IMR-90 (cell line): ENCODE measurements at regions not wholly inside any gene's neighbourhood (a gene's known extent, or its start where the extent isn't known, plus 50 kb on each side); places are given as distances from the start of the nearest gene placed in this dataset.

ENCODE experiments used
- ATAC-seq: fragments of 200-7000 bp; cut with Tn5 transposase; 2 replicates; pipeline ENCODE4 v1.9.1; 2020; ENCODE audit warnings: low read depth, mild to moderate bottlenecking, moderate library complexity
- BruUV-seq: library from RNA; stranded (reverse); fragments of 400-500 nt; replicated peaks from 2 replicates; lab custom pipeline; 2021; lab: Mats Ljungman, UMichigan
- CTCF ChIA-PET: fragments of 300-600 bp; formaldehyde crosslinking; extraction: SDS; loops from one replicate; lab custom pipeline; 2021; ENCODE audit warnings: antibody characterized with exemption; lab: Yijun Ruan, JAX
- POLR2A ChIA-PET: fragments of 300-600 bp; sonication (Branson Sonifier 250); formaldehyde crosslinking; loops from one replicate; lab custom pipeline; 2022; ENCODE audit warnings: antibody characterized with exemption; ENCODE audit not compliant: unreplicated experiment; lab: Charles Lee
- DNase-seq: peaks from one replicate; pipeline ENCODE4 v3.0.0; 2013
- H2AFZ ChIP-seq: replicated peaks from 2 replicates; pipeline ENCODE3; 2013; ENCODE audit warnings: low read length, mild to moderate bottlenecking; ENCODE audit not compliant: poor library complexity
- H2AK5ac ChIP-seq: 2 replicates; pipeline ENCODE4 v1.6.1; 2013; ENCODE audit warnings: low read depth, low read length, inconsistent platforms
- H2AK9ac ChIP-seq: replicated peaks from 2 replicates; pipeline ENCODE3; 2013; ENCODE audit warnings: mild to moderate bottlenecking, low read depth, low read length, moderate library complexity; ENCODE audit not compliant: poor library complexity
- H2BK120ac ChIP-seq: 2 replicates; pipeline ENCODE4 v1.6.1; 2013; ENCODE audit warnings: low read depth, low read length, inconsistent platforms
- H2BK15ac ChIP-seq: 3 replicates; pipeline ENCODE4 v1.6.1; 2013; ENCODE audit warnings: low read depth, low read length, inconsistent platforms
- H2BK20ac ChIP-seq: 2 replicates; pipeline ENCODE4 v1.6.1; 2013; ENCODE audit warnings: low read depth, mild to moderate bottlenecking, inconsistent platforms, low read length, moderate library complexity
- H2BK5ac ChIP-seq: 2 replicates; pipeline ENCODE4 v1.6.1; 2013; ENCODE audit warnings: mild to moderate bottlenecking, low read depth, low read length, inconsistent platforms; ENCODE audit not compliant: poor library complexity, severe bottlenecking
- H3K14ac ChIP-seq: replicated peaks from 2 replicates; pipeline ENCODE4 v1.6.1; 2013; ENCODE audit warnings: low read depth, low read length, inconsistent platforms
- H3K18ac ChIP-seq: 2 replicates; pipeline ENCODE4 v1.6.1; 2013; ENCODE audit warnings: low read depth, low read length, control low read depth
- H3K23ac ChIP-seq: 2 replicates; pipeline ENCODE4 v1.6.1; 2013; ENCODE audit warnings: low read depth, low read length, inconsistent platforms
- H3K27ac ChIP-seq: 2 replicates; pipeline ENCODE4 v1.5.1; 2013; ENCODE audit warnings: mild to moderate bottlenecking, control low read depth, low read length; ENCODE audit not compliant: insufficient read depth
- H3K27me3 ChIP-seq: 2 replicates; pipeline ENCODE4 v1.6.1; 2013; ENCODE audit warnings: low read length; ENCODE audit not compliant: control insufficient read depth, insufficient read depth
- H3K36me3 ChIP-seq: 2 replicates; pipeline ENCODE4 v1.6.1; 2013; ENCODE audit warnings: low read length, mixed read lengths; ENCODE audit not compliant: control insufficient read depth, insufficient read depth
- H3K4ac ChIP-seq: 2 replicates; pipeline ENCODE4 v1.6.1; 2013; ENCODE audit warnings: low read depth, low read length, inconsistent platforms
- H3K4me1 ChIP-seq: 2 replicates; pipeline ENCODE4 v1.6.1; 2013; ENCODE audit warnings: low read length, mixed read lengths; ENCODE audit not compliant: control insufficient read depth, insufficient read depth
- H3K4me2 ChIP-seq: 2 replicates; pipeline ENCODE4 v1.6.1; 2013; ENCODE audit warnings: low read depth, mild to moderate bottlenecking, control low read depth, low read length, moderate library complexity
- H3K4me3 ChIP-seq: 2 replicates; pipeline ENCODE4 v1.5.1; 2013; ENCODE audit warnings: low read depth, mild to moderate bottlenecking, control low read depth, low read length, moderate library complexity; ENCODE audit not compliant: insufficient read depth
- H3K56ac ChIP-seq: 2 replicates; pipeline ENCODE4 v1.6.1; 2013; ENCODE audit warnings: low read length, inconsistent platforms; ENCODE audit not compliant: insufficient read depth; ENCODE audit errors: extremely low read depth
- H3K79me1 ChIP-seq, 2 experiments: 2 replicates each; pipeline ENCODE4 v1.6.1; 2013; ENCODE audit warnings: low read length in 2 of 2, inconsistent platforms in 1 of 2, low read depth in 1 of 2
- H3K9ac ChIP-seq: 2 replicates; pipeline ENCODE4 v1.6.1; 2013; ENCODE audit warnings: low read depth, low read length, control low read depth
- H3K9me1 ChIP-seq: 2 replicates; pipeline ENCODE4 v1.6.1; 2013; ENCODE audit warnings: low read length, inconsistent platforms; ENCODE audit not compliant: insufficient read depth
- H3K9me3 ChIP-seq: 2 replicates; pipeline ENCODE4 v1.6.1; 2013; ENCODE audit warnings: low read length; ENCODE audit not compliant: control insufficient read depth, insufficient read depth
- H4K20me1 ChIP-seq: 2 replicates; pipeline ENCODE4 v1.6.1; 2013; ENCODE audit warnings: low read length, inconsistent platforms; ENCODE audit not compliant: insufficient read depth
- H4K5ac ChIP-seq: 2 replicates; pipeline ENCODE4 v1.6.1; 2013; ENCODE audit warnings: mild to moderate bottlenecking, low read depth, low read length, control low read depth
- H4K8ac ChIP-seq, 2 experiments: 2 replicates each; pipeline ENCODE4 v1.6.1; 2013; ENCODE audit warnings: low read depth in 2 of 2, low read length in 2 of 2, control low read depth in 1 of 2, inconsistent platforms in 1 of 2
- H4K91ac ChIP-seq: 2 replicates; pipeline ENCODE4 v1.6.1; 2013; ENCODE audit warnings: low read depth, low read length, inconsistent platforms; ENCODE audit not compliant: insufficient read depth
- FOS ChIP-seq: fragments of 150-350 bp; IDR thresholded peaks from 2 replicates; pipeline ENCODE4 v1.6.1; 2016; ENCODE audit warnings: low read depth, low read length
- MAFK ChIP-seq: IDR thresholded peaks from 2 replicates; pipeline ENCODE4 v1.6.1; 2012; ENCODE audit warnings: low read depth, low read length, improper control_type of control experiment
- POLR2A ChIP-seq: IDR thresholded peaks from 2 replicates; pipeline ENCODE4 v1.6.1; 2012; ENCODE audit warnings: mild to moderate bottlenecking, low read depth, low read length
- RAD21 ChIP-seq: IDR thresholded peaks from 2 replicates; pipeline ENCODE4 v1.6.1; 2012; ENCODE audit warnings: low read length, improper control_type of control experiment
- WGBS, 2 experiments: methylation state at CpG; one replicate each; pipeline versions ENCODE4 v1.1.5 to v1.1.7; 2013; ENCODE audit warnings: missing lambda C conversion rate in 2 of 2; ENCODE audit not compliant: insufficient read length in 1 of 2; ENCODE audit errors: extremely low coverage in 2 of 2; 5-methylcytosine and 5-hydroxymethylcytosine counted together
- dilution Hi-C: fragments of 300-500 bp; cut with HindIII; formaldehyde crosslinking; loops from one replicate; pipeline ENCODE4 v1.14.3; 2018; ENCODE audit warnings: low sequenced_read_pairs; ENCODE audit not compliant: unreplicated experiment
- in situ Hi-C: fragments of 300-500 bp; cut with MboI; formaldehyde crosslinking; loops from 3 replicates; pipeline ENCODE4 v1.14.3; 2019; ENCODE audit warnings: low sequenced_read_pairs, inconsistent platforms, mixed read lengths
- intact Hi-C: fragments of 100-400 bp; cut with micrococcal nuclease; formaldehyde crosslinking; loops from 2 replicates; pipeline ENCODE4 v1.10.0; 2022

DNA sequence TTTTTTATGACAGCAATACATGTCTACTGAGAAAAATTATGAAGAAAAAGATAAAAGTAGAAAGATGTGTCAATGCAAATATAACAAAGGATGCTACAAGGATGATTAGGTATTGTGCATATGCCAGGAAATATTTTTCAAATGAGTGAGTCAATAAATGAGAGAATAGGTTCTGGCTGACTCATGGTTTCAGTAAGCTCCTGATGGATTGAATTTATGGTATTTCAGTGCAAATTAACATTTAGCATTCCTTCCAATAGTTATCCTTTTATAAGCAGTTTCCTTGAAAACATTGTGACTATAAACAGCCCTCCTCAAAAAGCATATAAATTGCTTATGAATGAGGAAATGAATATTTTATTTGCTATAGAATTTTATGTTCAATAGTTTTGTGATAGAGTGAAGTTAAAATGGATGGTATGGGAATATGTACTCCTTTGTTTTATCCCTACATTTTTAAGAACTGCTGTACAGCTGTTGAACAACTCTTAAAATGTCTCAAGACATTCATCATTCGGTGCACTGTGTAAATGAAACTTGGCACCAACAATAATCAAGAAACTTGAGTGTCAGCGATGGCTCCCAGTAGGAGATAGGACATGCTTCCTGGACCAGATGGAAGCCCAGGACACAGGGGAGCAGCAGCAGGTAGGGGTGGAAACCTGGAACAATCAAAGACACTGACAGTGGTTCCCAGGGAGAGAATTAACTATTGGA is 144.7 kb downstream of the PMAIP1 start:
- Histone ChIP-seq H3K4me1 (peaks cover 2% of the 10 kb centered on the region), H3K27ac (peak overlapping the region; percentile 7; the same call in 1 of the 2 replicates), H4K91ac (peak overlapping the region; percentile 87), H2AFZ (peak overlapping the region; percentile 16), H3K27me3 (no peaks in the 10 kb centered on the region), H4K20me1 (no peaks in the 10 kb centered on the region), H3K9ac (no peak overlapping the region), H3K56ac (no peak overlapping the region), H3K79me1 (no peaks in the 10 kb centered on the region), H3K4me2 (no peak overlapping the region), H3K18ac (peak overlapping the region; percentile 74; the same call in 1 of the 2 replicates), H4K5ac (no peak overlapping the region), H3K36me3 (no peaks in the 10 kb centered on the region), H3K9me1 (peaks cover 3% of the 10 kb centered on the region; the same call in 1 of the 2 replicates), H3K23ac (peak overlapping the region; percentile 47; the same call in 1 of the 2 replicates), H3K14ac (peak overlapping the region; percentile 49), H3K4me3 (no peak overlapping the region), H2BK5ac (peak overlapping the region; percentile 44), H2BK15ac (peak overlapping the region; percentile 95; the same call in 2 of the 3 replicates), H3K4ac (peak overlapping the region; percentile 86), H2AK5ac (peak overlapping the region; percentile 72; the same call in 1 of the 2 replicates), H2AK9ac (no peak overlapping the region), H4K8ac (peak overlapping the region in 1 of 2 experiments; percentile 62; a peak in 2 of 4 replicates), H2BK20ac (peak overlapping the region; percentile 92), H2BK120ac (peak overlapping the region; percentile 90), H3K9me3 (no peaks in the 10 kb centered on the region)
- WGBS, 2 experiments: no CpG with 5 or more reads among the region's 2 CpGs
- intact Hi-C loops (no loop called here), dilution Hi-C loops (no loop called here), in situ Hi-C loops (no loop called here)
- BruUV-seq: no TSS peak
- TF ChIP-seq POLR2A: no peak
- peak; percentile 41; the same call in 1 of the 2 replicates for TF ChIP-seq MAFK
- no peak for TF ChIP-seq RAD21
- TF ChIP-seq FOS: peak; percentile 57; the same call in 1 of the 2 replicates
- peak; percentile 80 for DNase-seq
- peak; percentile 84 for ATAC-seq
- POLR2A ChIA-PET: no interaction called here
- CTCF ChIA-PET: interaction anchor here (0.6 kb wide), 1 partner anchor 48 kb away, joined by 4 read pairs; no protein-coding TSS in a partner anchor
